ENCODE measurements at regions not wholly inside any gene's neighbourhood (a gene's known extent, or its start where the extent isn't known, plus 50 kb on each side); places are given as distances from the start of the nearest gene placed in this dataset.

- TF ChIP-seq, protein P1, sequence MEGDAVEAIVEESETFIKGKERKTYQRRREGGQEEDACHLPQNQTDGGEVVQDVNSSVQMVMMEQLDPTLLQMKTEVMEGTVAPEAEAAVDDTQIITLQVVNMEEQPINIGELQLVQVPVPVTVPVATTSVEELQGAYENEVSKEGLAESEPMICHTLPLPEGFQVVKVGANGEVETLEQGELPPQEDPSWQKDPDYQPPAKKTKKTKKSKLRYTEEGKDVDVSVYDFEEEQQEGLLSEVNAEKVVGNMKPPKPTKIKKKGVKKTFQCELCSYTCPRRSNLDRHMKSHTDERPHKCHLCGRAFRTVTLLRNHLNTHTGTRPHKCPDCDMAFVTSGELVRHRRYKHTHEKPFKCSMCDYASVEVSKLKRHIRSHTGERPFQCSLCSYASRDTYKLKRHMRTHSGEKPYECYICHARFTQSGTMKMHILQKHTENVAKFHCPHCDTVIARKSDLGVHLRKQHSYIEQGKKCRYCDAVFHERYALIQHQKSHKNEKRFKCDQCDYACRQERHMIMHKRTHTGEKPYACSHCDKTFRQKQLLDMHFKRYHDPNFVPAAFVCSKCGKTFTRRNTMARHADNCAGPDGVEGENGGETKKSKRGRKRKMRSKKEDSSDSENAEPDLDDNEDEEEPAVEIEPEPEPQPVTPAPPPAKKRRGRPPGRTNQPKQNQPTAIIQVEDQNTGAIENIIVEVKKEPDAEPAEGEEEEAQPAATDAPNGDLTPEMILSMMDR (IDR thresholded peaks at IDR 0.05 in 8 of 11, conservative IDR thresholded peaks at IDR 0.05 in 3 of 11), result no peak
- no peak for TF ChIP-seq POLR2A (IDR thresholded peaks at IDR 0.05)
These were observed 586.5 kb downstream of the SLITRK6 start for GRCh38 chr13:85212692-85213091.
